ENCODE measurements at regions not wholly inside any gene's neighbourhood (a gene's known extent, or its start where the extent isn't known, plus 50 kb on each side); places are given as distances from the start of the nearest gene placed in this dataset.

DNA sequence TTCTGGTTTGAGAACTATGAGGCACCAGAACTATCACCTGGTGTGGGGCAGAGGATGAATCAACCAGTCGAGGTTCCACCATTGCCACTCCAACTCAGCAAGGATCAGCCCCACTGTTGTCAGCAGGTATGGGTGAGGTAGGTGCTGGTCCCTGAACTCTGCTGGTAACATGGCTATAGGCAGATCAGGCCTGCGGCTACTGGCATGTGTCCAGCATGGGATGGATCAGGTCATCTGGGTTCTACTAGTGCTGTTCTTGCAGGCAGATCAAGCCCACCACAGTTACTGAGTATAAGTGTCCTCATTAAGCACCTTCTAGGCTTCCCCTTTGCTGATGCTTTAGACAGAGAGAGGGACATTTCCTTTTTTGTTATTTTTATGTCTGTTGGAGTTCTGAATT lies 71.7 kb downstream of the GABRA6 start:
- no peak for DNase-seq

DNA sequence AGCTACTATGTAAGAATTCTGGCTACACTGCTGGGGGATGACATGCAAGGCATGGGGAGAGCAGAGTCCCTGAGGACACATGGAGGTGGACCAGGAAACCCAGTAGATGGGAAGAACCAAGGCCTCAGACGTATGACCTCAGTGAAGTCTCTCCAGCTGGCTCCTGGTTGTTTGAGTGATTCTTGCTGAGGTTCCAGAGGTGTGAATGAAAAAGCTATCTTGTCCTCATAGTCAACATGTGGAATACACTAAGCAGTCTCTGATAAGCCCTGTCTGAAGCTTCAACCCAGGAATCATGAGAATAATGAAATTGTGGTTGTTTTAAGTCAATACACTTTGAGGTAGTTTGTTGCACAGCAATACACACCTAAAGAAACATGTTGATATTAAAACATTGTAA lies 78.0 kb downstream of the GABRA6 start:
- DNase-seq = no peak

DNA sequence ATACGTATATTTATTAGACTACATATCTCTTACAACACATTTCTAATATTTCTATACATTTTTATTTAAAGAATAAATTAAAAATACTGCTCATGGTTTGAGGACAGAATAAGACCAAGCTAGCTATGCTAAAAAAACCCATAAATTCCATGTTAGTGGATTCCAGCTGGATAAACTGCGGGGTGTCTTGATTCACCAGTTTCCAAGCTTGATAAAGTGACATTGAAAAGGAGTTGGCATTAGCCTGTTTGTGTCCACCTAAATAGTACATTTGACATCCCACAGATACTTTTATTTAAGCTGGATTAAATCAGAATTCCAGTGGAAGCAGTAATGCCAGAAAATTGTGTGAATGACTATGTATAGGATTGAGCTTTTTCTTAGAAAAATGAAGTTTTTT lies 80.1 kb downstream of the GABRA6 start:
- no peak for DNase-seq

DNA sequence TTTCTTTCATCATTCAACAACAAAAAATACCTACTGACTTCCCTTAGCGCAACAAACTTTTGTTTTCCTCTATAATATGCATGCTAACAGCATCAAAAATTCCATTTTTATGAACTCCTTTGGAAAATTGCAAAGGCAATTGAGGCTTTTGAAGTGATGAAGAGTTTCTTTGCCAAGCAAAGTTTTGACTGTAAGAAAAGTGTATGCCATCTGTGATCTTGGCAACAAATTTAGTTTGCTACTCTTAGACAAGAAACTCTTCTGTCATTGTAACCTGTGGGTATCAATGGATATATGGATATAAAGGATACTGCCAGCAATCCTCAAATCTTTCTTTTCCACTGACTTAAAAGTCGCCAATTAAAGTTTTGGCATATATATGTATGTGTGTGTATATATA lies 72.0 kb upstream of the GABRA1 start:
- DNase-seq = no peak

DNA sequence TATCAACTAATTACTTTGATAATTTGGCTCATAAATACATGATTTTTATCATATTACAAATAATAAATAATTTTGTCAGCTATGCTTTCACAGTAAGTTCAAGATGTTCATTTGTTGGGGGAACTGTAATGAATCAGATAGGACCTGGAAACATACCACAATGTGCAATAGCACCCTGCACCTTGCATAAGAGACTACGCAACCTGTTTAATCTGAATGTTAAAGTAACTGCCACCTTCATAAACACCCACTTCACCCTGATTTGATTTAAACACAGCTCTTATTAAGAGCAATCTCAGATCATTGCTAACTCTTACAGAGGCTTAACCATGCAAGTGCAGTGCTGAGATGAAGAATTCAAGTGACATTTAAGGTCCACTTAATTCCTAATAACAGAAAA lies 69.1 kb upstream of the GABRA1 start:
- no peak for DNase-seq

DNA sequence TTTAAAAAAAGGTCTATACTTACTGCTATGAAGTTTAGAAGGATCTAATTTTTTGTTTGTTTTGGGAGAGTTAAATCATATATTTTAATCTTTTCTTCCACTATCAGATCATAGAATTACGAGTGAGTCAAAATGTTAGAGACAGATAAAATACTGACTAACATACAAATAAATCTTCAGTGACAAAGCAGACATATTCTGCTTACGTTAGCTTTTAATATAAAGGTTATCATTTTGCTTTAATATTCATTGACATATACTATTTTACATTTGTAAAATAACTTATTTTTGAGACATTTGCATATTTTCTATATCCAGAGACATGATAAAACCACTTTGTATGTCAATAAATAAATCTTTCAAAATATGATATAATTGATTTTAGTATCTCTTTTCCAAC lies 64.6 kb upstream of the GABRA1 start:
- no peak for DNase-seq

DNA sequence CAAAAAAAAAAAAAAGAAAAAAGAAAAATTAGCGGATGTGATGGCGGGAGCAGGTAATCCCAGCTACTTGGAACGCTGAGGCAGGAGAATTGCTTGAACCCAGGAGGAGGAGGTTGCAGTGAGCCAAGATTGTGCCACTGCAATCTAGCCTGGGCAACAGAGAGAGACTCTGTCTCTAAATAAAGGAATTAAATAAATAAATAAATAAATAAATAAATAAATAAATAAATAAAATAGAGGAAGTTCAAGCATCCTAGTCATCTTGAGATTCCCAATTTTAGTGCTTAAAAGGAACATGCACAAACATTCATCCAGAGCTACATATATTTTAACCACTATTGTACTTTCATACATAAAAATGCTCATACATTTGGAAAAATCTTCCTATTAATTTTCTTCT lies 61.2 kb upstream of the GABRA1 start:
- DNase-seq = no peak

DNA sequence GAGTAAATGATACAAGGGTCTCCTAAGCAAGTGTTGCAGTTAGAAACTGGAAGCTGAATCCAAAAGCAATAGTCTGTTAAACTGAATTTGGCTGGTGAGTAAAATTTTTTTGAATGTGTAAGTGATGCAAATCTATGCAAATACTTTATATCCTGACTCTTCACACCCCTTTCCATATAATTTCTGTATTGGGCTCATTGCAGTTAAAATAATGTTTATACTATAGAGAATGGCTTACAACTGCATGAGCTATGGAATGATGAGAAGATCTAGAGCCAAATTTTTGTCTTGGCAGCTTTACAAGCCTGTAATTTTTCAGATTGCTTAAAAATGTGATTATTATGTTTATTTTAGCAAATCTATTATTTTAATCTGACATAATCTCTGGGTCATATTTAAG lies 57.0 kb upstream of the GABRA1 start:
- peak; percentile 46 for DNase-seq

Measured in NCI-H526 treated with DMSO at 0.1 percent for 48 hours (cell line).